ENCODE measurements at regions not wholly inside any gene's neighbourhood (a gene's known extent, or its start where the extent isn't known, plus 50 kb on each side); places are given as distances from the start of the nearest gene placed in this dataset.

GRCh38 chr5:123787635-123788034 is 275.7 kb downstream of the CSNK1G3 start:
- H3K36me3 ChIP-seq (replicated peaks): no peaks in the 10 kb centered on the region
- no peak overlapping the region for H3K27ac ChIP-seq
- DNase-seq: no peak
- TF ChIP-seq CTCF (IDR thresholded peaks at IDR 0.05; ENCODE audit: low read depth, low read length, missing control alignments): no peak
- H3K4me3 ChIP-seq (ENCODE audit: low read depth, low read length): no peak overlapping the region
- no peaks in the 10 kb centered on the region for H3K27me3 ChIP-seq (replicated peaks)
- in situ Hi-C loops (cut with HindIII; ENCODE audit: low pct_ligation_motif_present, low sequenced_read_pairs): no loop called here

GRCh38 chr5:123787136-123787535 is 275.2 kb downstream of the CSNK1G3 start:
- in situ Hi-C loops (cut with HindIII; ENCODE audit: low pct_ligation_motif_present, low sequenced_read_pairs): no loop called here
- Histone ChIP-seq H3K36me3 (replicated peaks) (no peaks in the 10 kb centered on the region), H3K27me3 (replicated peaks) (no peaks in the 10 kb centered on the region), H3K4me3 (ENCODE audit: low read depth, low read length) (no peak overlapping the region), H3K27ac (no peak overlapping the region)
- TF ChIP-seq CTCF (IDR thresholded peaks at IDR 0.05; ENCODE audit: low read depth, low read length, missing control alignments): no peak
- DNase-seq: no peak

GRCh38 chr5:123786411-123786810 is 274.4 kb downstream of the CSNK1G3 start:
- Histone ChIP-seq H3K4me3 (ENCODE audit: low read depth, low read length) (no peak overlapping the region), H3K27me3 (replicated peaks) (no peaks in the 10 kb centered on the region), H3K36me3 (replicated peaks) (no peaks in the 10 kb centered on the region), H3K27ac (no peak overlapping the region)
- in situ Hi-C loops (cut with HindIII; ENCODE audit: low pct_ligation_motif_present, low sequenced_read_pairs): no loop called here
- no peak for TF ChIP-seq CTCF (IDR thresholded peaks at IDR 0.05; ENCODE audit: low read depth, low read length, missing control alignments)
- no peak for DNase-seq

- TF ChIP-seq CTCF (IDR thresholded peaks at IDR 0.05; ENCODE audit: low read depth, low read length, missing control alignments): no peak
- in situ Hi-C loops (cut with HindIII; ENCODE audit: low pct_ligation_motif_present, low sequenced_read_pairs): no loop called here
- no peak overlapping the region for H3K27ac ChIP-seq
- no peaks in the 10 kb centered on the region for H3K27me3 ChIP-seq (replicated peaks)
- DNase-seq: peak; percentile 11
- no peak overlapping the region for H3K4me3 ChIP-seq (ENCODE audit: low read depth, low read length)
- no peaks in the 10 kb centered on the region for H3K36me3 ChIP-seq (replicated peaks)
Observed at GRCh38 chr5:123785162-123786071, 273.4 kb downstream of the CSNK1G3 start.

GRCh38 chr5:123783421-123783820 is 271.4 kb downstream of the CSNK1G3 start:
- Histone ChIP-seq H3K27me3 (replicated peaks) (no peaks in the 10 kb centered on the region), H3K27ac (no peak overlapping the region), H3K36me3 (replicated peaks) (no peaks in the 10 kb centered on the region), H3K4me3 (ENCODE audit: low read depth, low read length) (no peak overlapping the region)
- in situ Hi-C loops (cut with HindIII; ENCODE audit: low pct_ligation_motif_present, low sequenced_read_pairs): no loop called here
- TF ChIP-seq CTCF (IDR thresholded peaks at IDR 0.05; ENCODE audit: low read depth, low read length, missing control alignments): no peak
- no peak for DNase-seq
